HUES64 (cell line): ENCODE measurements at regions not wholly inside any gene's neighbourhood (a gene's known extent, or its start where the extent isn't known, plus 50 kb on each side); places are given as distances from the start of the nearest gene placed in this dataset.

Source experiments
- H3K27ac ChIP-seq: 2 replicates; pipeline ENCODE4 v1.7.0; 2013; ENCODE audit warnings: low read depth, low read length, inconsistent platforms
- H3K27me3 ChIP-seq: 2 replicates; pipeline ENCODE4 v1.6.1; 2013; ENCODE audit warnings: mild to moderate bottlenecking, low read length; ENCODE audit not compliant: insufficient read depth
- H3K36me3 ChIP-seq: 2 replicates; pipeline ENCODE4 v1.6.1; 2013; ENCODE audit warnings: mild to moderate bottlenecking, low read length; ENCODE audit not compliant: insufficient read depth
- H3K4me1 ChIP-seq: 2 replicates; pipeline ENCODE4 v1.6.1; 2013; ENCODE audit warnings: mild to moderate bottlenecking, low read length, moderate library complexity; ENCODE audit not compliant: insufficient read depth
- H3K4me3 ChIP-seq: 2 replicates; pipeline ENCODE4 v1.5.1; 2013; ENCODE audit warnings: mild to moderate bottlenecking, low read length, moderate library complexity
- H3K9ac ChIP-seq: 2 replicates; pipeline ENCODE4 v1.6.1; 2013; ENCODE audit warnings: mild to moderate bottlenecking, low read depth, low read length
- H3K9me3 ChIP-seq: 2 replicates; pipeline ENCODE4 v1.6.1; 2013; ENCODE audit warnings: low read depth, low read length; ENCODE audit not compliant: insufficient read depth
- WGBS: fragments of 150-250, 120-280 bp; methylation state at CpG from one replicate; pipeline ENCODE4 v1.1.7; 2013; ENCODE audit warnings: missing lambda C conversion rate; 5-methylcytosine and 5-hydroxymethylcytosine counted together

DNA sequence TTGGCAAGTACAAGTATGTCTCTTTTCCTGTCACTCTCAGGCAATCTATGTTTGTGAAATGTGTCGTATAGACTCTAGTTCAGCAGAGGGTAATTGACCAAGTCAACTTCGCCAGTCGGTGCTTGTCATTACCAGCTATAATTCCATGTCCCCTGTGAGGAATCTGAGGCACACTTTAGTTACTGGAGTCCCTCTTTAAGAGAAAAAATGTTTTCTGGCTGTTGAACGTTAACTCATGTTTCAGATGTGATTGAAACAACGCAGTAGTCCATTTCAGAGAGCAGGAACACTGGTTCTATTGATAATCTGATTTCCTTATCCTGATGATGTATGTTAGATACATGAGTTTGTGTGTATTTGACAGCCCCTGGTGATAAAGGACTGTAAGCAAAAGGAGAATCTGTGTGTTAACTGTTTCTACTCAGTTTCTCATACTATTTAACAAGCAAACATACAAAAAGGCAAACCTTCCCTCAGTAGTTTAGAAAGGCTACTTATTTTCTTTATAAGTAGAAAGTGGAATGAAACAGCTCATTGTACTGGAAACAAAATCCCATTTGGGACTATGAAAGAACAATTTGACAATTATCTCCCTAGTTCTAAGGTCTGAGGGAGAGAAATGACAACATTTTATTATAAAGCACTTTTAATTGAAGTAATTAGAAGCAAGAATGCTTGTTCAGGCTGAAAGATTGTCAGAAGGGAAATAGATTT is 161.1 kb upstream of the TRHDE start:
- Histone ChIP-seq H3K4me1 (peaks cover 24% of the 10 kb centered on the region), H3K9me3 (no peaks in the 10 kb centered on the region), H3K27ac (no peak overlapping the region)

DNA sequence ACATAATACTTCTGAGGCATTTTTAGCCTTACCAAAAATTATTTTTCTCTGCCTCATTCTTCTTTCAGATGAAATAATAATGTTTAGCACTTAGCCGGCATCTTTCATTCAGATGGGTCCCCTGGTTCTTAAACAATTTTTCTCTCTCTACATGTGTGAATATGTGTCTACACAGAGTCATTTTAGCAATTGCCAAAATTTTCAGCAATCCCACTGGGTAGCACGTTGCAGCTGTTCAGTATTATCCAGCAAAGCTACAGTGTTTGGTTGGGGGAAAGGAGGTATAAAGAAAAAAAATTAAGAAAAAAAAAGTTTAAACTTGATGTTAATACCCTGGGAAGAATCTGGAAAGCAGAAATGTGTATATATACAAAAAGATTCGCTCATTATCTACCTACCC is 160.5 kb upstream of the TRHDE start:
- Histone ChIP-seq H3K27ac (no peak overlapping the region), H3K27me3 (no peaks in the 10 kb centered on the region), H3K9ac (no peak overlapping the region), H3K9me3 (no peaks in the 10 kb centered on the region), H3K4me3 (no peak overlapping the region), H3K4me1 (peaks cover 24% of the 10 kb centered on the region), H3K36me3 (no peaks in the 10 kb centered on the region)
- 96% methylated on average over 2 of the region's 3 CpGs for WGBS

More for the DNA sequence above, 161.1 kb upstream of the TRHDE start:
- no peaks in the 10 kb centered on the region for H3K36me3 ChIP-seq
- H3K4me3 ChIP-seq = no peak overlapping the region
- H3K27me3 ChIP-seq = no peaks in the 10 kb centered on the region
- H3K9ac ChIP-seq = no peak overlapping the region
- 91% methylated on average over 5 of the region's 5 CpGs for WGBS

DNA sequence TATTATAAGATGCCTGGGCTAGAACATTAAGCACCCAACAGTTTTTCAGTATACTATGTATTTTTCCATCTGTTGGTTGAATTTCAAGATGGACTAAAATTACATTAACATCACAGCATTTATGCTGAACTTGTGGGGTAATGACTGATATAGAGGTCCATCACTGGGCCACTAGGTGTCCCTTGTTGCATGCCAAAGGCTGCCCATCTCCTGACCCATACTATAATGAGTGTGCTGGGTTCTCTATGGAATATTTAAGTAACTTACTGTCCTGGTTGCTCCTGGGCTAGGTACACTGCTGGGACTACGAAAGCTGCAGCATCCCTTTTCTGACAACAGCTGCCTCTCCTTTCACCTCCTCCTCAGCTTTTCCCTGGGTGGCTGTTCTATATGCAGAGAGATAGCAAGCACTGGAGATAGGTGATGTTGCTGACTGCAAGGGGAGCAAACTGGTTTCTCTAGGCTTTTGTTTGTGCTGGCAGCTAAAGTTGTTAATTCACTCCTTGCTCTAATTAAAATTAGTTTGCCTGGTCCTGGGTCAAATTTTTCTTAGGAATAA is 138.6 kb upstream of the TRHDE start:
- no peak overlapping the region for H3K9ac ChIP-seq
- no peak overlapping the region for H3K4me3 ChIP-seq
- H3K36me3 ChIP-seq = no peaks in the 10 kb centered on the region
- WGBS = 75% methylated on average over 1 of the region's 1 CpG
- no peak overlapping the region for H3K27ac ChIP-seq
- peaks cover 4% of the 10 kb centered on the region; the same call in 1 of the 2 replicates for H3K4me1 ChIP-seq
- H3K27me3 ChIP-seq = no peaks in the 10 kb centered on the region
- H3K9me3 ChIP-seq = no peaks in the 10 kb centered on the region

DNA sequence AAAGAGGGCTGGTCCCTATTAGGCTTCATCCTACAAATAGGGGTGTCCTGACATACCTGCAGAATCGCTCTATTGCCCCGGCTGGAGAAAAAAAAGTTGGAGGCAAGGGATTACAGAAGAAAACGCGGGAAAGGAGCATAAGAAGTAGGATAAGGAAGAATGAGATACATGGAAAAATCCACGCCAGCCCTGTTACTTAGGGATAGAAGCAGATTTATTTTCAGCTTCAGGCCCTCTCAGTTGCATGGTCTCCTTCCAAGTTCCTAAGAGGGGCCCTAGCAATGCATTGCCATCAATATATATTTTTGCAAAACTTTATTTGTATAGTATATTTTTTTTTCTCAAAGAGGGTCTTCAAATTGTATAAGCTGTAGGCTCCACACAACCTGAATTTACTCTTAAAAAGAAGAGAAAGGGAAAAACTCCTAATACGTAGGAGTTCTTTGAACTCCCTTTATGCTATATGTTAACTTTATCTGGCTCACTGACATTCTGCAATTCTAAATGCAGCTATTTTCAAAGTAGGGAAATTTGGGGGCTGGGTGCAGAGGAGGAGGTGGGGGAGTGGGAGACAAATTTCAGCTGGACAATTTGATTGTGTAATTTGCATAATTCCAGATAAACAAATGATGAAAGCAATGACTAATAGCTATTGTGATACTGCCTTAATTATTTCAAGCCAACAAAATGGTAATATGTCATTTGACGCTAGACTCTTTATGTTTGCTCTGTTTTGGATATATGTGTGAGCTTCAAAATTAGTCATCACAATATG is 137.7 kb upstream of the TRHDE start:
- H3K27me3 ChIP-seq = no peaks in the 10 kb centered on the region
- peaks cover 4% of the 10 kb centered on the region; the same call in 1 of the 2 replicates for H3K4me1 ChIP-seq
- H3K9ac ChIP-seq = no peak overlapping the region
- no peaks in the 10 kb centered on the region for H3K9me3 ChIP-seq
- 94% methylated on average over 5 of the region's 7 CpGs for WGBS
- H3K27ac ChIP-seq = no peak overlapping the region
- no peaks in the 10 kb centered on the region for H3K36me3 ChIP-seq
- H3K4me3 ChIP-seq = no peak overlapping the region

DNA sequence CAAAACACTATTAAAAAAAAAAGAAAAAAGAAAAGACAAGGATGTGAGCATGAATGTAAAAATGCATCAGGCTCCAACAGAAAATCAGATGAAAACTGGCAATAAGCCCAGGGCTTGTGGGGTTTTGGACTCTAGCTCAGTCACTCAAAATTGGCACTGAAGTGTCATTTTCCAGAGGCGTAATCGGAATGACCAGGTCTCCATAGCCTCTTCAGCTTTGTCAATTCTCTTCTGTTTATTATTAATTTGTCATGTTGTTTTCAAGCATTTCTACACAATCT is 137.2 kb upstream of the TRHDE start:
- no peak overlapping the region for H3K27ac ChIP-seq

DNA sequence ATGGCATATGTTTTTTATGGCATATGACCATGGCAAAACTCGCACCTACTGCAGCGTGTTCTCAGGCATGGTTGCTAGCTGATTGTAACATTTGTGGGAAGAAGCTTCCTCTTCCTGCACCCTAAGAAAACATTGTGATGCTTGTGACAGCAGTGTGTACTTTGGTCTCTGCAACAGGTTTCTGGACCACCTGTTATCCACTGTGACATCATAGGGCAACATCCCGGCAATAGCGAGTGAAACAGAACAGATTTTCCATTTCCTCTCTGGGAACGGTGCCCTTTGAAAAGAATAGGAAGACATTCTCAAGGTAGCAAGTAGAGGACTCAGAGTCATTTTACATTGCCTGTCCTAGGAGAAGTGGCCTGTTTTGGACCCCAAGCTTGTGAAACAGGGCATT is 135.4 kb upstream of the TRHDE start:
- over 99% methylated on average over 5 of the region's 5 CpGs for WGBS
- Histone ChIP-seq H3K9me3 (no peaks in the 10 kb centered on the region), H3K4me1 (peaks cover 4% of the 10 kb centered on the region; the same call in 1 of the 2 replicates), H3K27ac (no peak overlapping the region), H3K36me3 (no peaks in the 10 kb centered on the region), H3K27me3 (no peaks in the 10 kb centered on the region), H3K4me3 (no peak overlapping the region), H3K9ac (no peak overlapping the region)

More for the DNA sequence above, 137.2 kb upstream of the TRHDE start:
- no peak overlapping the region for H3K9ac ChIP-seq
- H3K9me3 ChIP-seq = no peaks in the 10 kb centered on the region
- no peaks in the 10 kb centered on the region for H3K36me3 ChIP-seq
- H3K4me3 ChIP-seq = no peak overlapping the region
- no peaks in the 10 kb centered on the region for H3K27me3 ChIP-seq
- 96% methylated on average over 2 of the region's 2 CpGs for WGBS
- peaks cover 4% of the 10 kb centered on the region; the same call in 1 of the 2 replicates for H3K4me1 ChIP-seq

DNA sequence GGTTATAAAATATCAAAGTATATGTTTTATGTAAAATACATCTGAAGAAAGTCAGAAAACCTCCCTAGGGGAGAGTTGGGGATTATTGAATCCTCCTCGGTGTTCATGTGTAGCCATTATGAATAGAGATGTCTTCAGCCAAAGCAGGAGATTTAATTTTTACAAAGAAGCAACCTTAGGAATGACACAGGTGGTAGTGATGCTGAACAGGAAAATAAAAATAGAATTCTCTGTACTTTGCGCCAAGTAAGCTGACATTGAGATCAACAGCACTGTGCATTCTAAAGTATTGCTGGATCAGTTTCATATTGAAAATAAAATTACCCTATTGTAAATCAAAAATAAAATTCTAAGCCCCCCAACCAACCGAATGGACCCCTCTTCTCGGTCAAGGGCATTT is 132.8 kb upstream of the TRHDE start:
- H3K27me3 ChIP-seq = no peaks in the 10 kb centered on the region
- H3K9ac ChIP-seq = no peak overlapping the region
- no peaks in the 10 kb centered on the region for H3K36me3 ChIP-seq
- H3K4me3 ChIP-seq = no peak overlapping the region
- WGBS = 96% methylated on average over 2 of the region's 4 CpGs
- no peaks in the 10 kb centered on the region for H3K9me3 ChIP-seq
- H3K4me1 ChIP-seq = peaks cover 4% of the 10 kb centered on the region; the same call in 1 of the 2 replicates
- no peak overlapping the region for H3K27ac ChIP-seq

DNA sequence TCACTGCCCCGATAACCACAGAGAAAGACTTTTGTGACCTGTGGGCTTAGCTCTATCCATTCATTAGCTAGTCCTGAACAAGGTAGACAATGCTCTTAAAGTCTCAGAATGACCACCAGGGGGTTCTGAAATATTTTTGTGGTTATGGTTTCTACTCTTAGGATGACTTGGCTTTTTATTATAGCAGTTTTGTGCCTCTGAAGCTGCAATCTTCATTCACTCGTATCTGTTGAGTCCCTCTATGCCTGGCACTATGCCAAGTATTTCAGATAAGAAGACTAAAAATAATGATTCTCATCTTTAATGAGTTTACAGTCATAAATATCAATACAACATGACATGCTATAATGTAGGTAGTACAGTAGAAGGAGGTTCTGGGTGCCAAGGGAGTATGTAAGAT is 130.8 kb upstream of the TRHDE start:
- H3K4me3 ChIP-seq = no peak overlapping the region
- H3K9ac ChIP-seq = no peak overlapping the region
- WGBS = 97% methylated on average over 2 of the region's 2 CpGs

DNA sequence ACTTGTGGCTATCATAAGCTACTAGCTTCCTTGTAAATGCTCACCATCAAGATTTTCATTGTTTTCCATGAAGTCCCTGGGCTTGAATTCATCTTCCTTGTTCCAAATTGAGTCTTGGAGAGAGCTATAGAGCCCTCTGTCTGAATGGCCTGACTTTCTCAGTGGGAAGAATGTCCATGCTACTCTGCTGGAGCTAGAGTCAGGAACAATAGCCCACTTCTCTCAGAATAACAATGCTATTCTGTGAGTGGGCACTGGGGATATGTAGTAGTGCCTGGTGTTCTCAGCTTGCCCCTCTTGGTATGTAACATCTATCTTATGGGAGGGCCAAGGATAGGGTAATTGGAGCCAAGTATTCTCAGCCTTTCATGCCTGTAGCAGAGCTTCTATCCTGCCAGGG is 127.6 kb upstream of the TRHDE start:
- Histone ChIP-seq H3K4me1 (no peaks in the 10 kb centered on the region), H3K9me3 (no peaks in the 10 kb centered on the region), H3K27ac (no peak overlapping the region), H3K9ac (no peak overlapping the region), H3K4me3 (no peak overlapping the region), H3K27me3 (no peaks in the 10 kb centered on the region), H3K36me3 (no peaks in the 10 kb centered on the region)

More for the DNA sequence above, 130.8 kb upstream of the TRHDE start:
- Histone ChIP-seq H3K27me3 (no peaks in the 10 kb centered on the region), H3K4me1 (peaks cover 3% of the 10 kb centered on the region; the same call in 1 of the 2 replicates), H3K36me3 (no peaks in the 10 kb centered on the region), H3K9me3 (no peaks in the 10 kb centered on the region), H3K27ac (no peak overlapping the region)

DNA sequence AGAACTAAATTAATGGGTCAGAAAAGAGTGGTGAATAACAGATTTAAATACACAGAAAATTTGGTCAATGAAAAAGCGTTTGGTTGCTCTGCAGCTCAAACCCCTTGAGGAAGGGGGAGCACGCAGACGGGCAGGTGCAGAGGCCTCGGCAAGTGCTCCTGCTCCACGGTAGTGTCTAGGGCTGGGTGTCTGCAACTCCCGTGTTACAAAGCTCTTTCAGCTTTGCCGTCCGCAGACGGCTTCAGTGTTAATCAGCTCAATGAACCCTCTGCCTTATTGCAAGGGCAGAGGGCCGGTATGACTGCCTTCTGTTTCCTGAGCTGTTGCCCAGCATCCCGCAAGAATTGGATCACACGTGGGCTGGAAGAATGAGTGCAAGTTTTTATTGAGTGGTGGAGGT is 125.7 kb upstream of the TRHDE start:
- no peaks in the 10 kb centered on the region for H3K4me1 ChIP-seq

DNA sequence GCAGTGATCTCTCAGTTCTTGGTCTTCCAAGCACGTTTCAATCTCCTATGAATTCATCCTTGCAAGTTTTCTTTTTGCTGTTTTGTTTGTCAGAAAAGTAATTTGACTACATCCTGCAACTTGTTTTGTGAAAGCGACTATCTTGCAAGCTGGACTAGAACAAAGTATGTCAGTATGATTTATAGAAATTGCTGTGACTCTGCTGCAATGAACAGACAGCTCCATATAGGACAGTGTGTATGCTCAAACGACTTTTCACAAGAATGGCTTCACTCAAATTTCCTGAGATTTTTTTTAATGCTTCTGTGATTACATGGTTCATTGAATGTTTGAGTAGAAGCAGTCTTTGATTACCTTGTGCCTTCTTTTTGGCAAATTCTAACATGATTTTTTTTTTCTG is 123.5 kb upstream of the TRHDE start:
- Histone ChIP-seq H3K36me3 (no peaks in the 10 kb centered on the region), H3K27ac (no peak overlapping the region), H3K4me3 (no peak overlapping the region), H3K9me3 (no peaks in the 10 kb centered on the region), H3K9ac (no peak overlapping the region), H3K4me1 (no peaks in the 10 kb centered on the region), H3K27me3 (no peaks in the 10 kb centered on the region)
- WGBS = 91% methylated on average over 3 of the region's 3 CpGs

More for the DNA sequence above, 125.7 kb upstream of the TRHDE start:
- WGBS = 90% methylated on average over 12 of the region's 12 CpGs
- Histone ChIP-seq H3K27me3 (no peaks in the 10 kb centered on the region), H3K36me3 (no peaks in the 10 kb centered on the region), H3K9ac (no peak overlapping the region), H3K4me3 (no peak overlapping the region), H3K9me3 (no peaks in the 10 kb centered on the region), H3K27ac (no peak overlapping the region)
